ENCODE measurements at regions not wholly inside any gene's neighbourhood (a gene's known extent, or its start where the extent isn't known, plus 50 kb on each side); places are given as distances from the start of the nearest gene placed in this dataset.

DNA sequence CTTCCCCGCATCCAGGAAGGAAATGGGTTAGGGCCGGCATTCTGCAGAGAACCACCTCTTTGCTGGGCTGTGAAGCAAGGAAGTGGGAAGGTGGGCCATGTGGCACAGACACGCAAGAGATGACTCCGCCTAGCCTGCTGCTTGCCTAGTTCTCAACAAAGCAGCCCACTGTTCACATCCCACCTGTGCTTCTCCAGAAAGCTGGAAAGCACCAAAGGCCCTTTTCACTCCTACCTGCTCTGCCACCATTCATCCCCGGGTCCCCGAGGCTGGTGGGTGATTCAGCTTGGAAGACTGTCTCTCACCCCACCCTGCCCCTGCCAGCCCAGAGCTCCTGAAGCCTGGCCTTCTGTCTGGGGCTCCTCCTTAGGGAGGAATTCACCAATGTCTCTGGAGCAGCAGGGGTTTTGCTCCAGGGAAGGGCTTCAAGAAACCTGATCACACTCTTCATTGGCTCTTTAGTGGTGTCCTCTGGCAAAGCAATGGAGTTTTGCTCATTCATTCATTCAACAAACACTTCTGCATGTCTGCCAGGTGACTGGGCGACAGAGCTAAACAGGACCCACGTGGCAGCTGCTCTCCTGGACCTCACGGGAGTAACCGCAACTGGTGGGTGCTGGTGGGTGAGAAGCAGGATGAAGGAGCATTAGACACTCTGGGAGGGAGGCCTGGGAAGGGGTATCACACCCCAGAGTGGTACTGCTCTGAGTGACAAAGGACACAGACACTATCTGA, 145.4 kb upstream of the TLE3 start:
- TF ChIP-seq, protein P1, sequence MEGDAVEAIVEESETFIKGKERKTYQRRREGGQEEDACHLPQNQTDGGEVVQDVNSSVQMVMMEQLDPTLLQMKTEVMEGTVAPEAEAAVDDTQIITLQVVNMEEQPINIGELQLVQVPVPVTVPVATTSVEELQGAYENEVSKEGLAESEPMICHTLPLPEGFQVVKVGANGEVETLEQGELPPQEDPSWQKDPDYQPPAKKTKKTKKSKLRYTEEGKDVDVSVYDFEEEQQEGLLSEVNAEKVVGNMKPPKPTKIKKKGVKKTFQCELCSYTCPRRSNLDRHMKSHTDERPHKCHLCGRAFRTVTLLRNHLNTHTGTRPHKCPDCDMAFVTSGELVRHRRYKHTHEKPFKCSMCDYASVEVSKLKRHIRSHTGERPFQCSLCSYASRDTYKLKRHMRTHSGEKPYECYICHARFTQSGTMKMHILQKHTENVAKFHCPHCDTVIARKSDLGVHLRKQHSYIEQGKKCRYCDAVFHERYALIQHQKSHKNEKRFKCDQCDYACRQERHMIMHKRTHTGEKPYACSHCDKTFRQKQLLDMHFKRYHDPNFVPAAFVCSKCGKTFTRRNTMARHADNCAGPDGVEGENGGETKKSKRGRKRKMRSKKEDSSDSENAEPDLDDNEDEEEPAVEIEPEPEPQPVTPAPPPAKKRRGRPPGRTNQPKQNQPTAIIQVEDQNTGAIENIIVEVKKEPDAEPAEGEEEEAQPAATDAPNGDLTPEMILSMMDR (IDR thresholded peaks at IDR 0.05 in 2 of 3, conservative IDR thresholded peaks at IDR 0.05 in 1 of 3; ENCODE audit: insufficient read depth in 2 of 3, low read depth in 1 of 3, low read length in 3 of 3) = no peak
- no peak for TF ChIP-seq NFATC3 (IDR thresholded peaks at IDR 0.05)
- TF ChIP-seq SRSF9 (IDR thresholded peaks at IDR 0.05; ENCODE audit: borderline replicate concordance, low read depth, low read length) = no peak
- TF ChIP-seq HIVEP1 (CRISPR knock-in tag; IDR thresholded peaks at IDR 0.05) = no peak
- TF ChIP-seq EZH2 (IDR thresholded peaks at IDR 0.05; ENCODE audit: borderline replicate concordance, low read depth, low read length) = no peak
